H1 (cell line): ENCODE measurements at regions not wholly inside any gene's neighbourhood (a gene's known extent, or its start where the extent isn't known, plus 50 kb on each side); places are given as distances from the start of the nearest gene placed in this dataset.

Experiments
- EP300 ChIP-seq, 2 experiments: IDR thresholded peaks; 1 replicate in 1 of 2; 2 replicates in 1 of 2; pipeline ENCODE4 v1.6.1; 2011 to 2012; ENCODE audit warnings: low read depth in 2 of 2, low read length in 2 of 2, mild to moderate bottlenecking in 2 of 2, borderline replicate concordance in 1 of 2, inconsistent platforms in 1 of 2, moderate library complexity in 1 of 2
- GABPA ChIP-seq: IDR thresholded peaks from 2 replicates; pipeline ENCODE4 v1.6.1; 2011; ENCODE audit warnings: mild to moderate bottlenecking, low read length, moderate library complexity, borderline replicate concordance; ENCODE audit not compliant: insufficient read depth
- PHF8 ChIP-seq: fragments of 200-600 bp; sonication (generic); conservative IDR thresholded peaks from 2 replicates; pipeline ENCODE4 v1.7.1; 2012; ENCODE audit warnings: low read depth, mild to moderate bottlenecking, inconsistent platforms, low read length, moderate library complexity
- TAF7 ChIP-seq: optimal IDR thresholded peaks from 2 replicates; pipeline ENCODE3; 2011; ENCODE audit warnings: low read depth, mild to moderate bottlenecking, inconsistent platforms, low read length, moderate library complexity, borderline replicate concordance
- TCF12 ChIP-seq: IDR thresholded peaks from 2 replicates; pipeline ENCODE4 v1.6.1; 2011; ENCODE audit warnings: low read depth, mild to moderate bottlenecking, low read length
- YY1 ChIP-seq: IDR thresholded peaks from 2 replicates; pipeline ENCODE4 v1.6.1; 2011; ENCODE audit warnings: low read depth, mild to moderate bottlenecking, low read length

- TF ChIP-seq GABPA (no peak), YY1 (no peak), EP300 (IDR thresholded peaks at IDR 0.05; ENCODE audit: borderline replicate concordance in 1 of 2, low read depth in 2 of 2, low read length in 2 of 2) (no peak), TCF12 (no peak), TAF7 (no peak), PHF8 (no peak)
Measured at GRCh38 chr10:28914701-28915100, 237.4 kb downstream of the BAMBI start (continued).
